Medulla oblongata (tissue), 1 donor: ENCODE measurements at regions not wholly inside any gene's neighbourhood (a gene's known extent, or its start where the extent isn't known, plus 50 kb on each side); places are given as distances from the start of the nearest gene placed in this dataset.
A peak's percentile ranks its signal among the peaks of the same experiment; 100 is the strongest.

Experiments
- DNase-seq: peaks from one replicate; pipeline ENCODE4 v3.0.0-alpha.2; 2015; ENCODE audit errors: extremely low spot score

DNA sequence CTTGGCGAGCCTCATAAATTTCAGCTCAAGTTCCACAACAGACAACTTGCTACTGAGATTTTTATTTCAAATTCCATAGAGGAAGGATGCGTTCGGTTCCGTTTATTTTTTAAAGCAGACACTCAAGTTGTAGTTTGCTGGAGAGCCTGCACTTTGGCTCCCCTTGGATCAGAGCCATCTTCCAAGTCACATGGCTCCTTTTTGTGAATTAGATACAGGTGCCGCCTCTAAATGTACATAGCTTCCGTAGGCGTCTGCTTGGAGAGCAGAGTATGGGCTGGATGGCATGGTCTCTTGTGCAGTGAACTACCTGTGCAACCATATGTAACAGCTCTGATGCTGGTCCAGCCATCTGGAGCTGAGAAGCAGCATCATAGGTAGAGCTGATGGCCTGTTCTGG, 73.9 kb upstream of the WWC1 start:
- DNase-seq: no peak

GRCh38 chr5:168218746-168219145, 72.7 kb upstream of the WWC1 start:
- DNase-seq: no peak

DNA sequence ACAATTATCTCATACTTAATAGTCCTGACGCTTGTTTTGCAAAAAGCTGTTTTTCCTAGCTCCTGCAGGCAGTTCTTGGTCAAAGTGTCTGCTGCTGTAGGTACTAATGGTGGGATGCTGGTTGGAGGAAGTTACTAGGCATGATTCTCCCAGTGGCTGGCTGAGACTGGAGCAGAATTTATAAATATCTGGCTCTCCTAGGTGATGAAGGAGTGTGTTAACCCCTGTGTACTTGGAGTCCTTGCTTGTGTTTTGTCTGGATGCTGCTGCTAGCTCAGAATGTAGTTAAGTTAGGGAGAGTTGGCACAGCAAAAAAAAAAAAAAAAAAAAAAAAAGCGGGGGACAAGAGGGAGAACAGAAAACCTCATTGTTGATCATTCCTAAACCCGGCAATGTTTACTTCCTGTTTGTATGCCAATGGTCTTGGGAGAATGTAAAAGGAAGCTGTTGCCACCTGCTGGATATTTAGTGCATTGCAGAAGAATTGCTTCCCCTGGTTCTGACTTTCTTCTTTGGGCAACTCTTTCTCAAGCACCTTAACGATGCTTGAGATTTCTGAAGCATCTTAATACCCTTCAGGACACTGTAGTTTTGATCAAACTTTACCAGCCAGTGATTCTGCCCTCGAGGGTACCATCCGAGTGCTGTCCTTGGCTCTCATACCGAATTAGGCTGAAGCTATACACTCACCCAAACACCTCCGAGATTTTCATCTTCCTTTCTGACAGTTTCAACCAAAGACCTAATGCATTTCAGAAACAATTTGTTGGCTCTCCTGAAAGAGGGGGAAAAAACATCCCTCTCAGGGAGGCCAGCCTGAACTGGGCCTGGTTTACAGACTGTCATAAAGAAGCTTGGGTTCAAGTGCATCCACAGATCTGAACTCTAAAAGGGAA, 71.7 kb upstream of the WWC1 start:
- DNase-seq: peak; percentile 95

- no peak for DNase-seq
Observed at GRCh38 chr5:168224085-168224484, 67.4 kb upstream of the WWC1 start.

GRCh38 chr5:168226012-168226411, 65.4 kb upstream of the WWC1 start:
- no peak for DNase-seq

- DNase-seq: no peak
Observed at GRCh38 chr5:168227001-168227400, 64.4 kb upstream of the WWC1 start.

GRCh38 chr5:168227973-168228615, 63.4 kb upstream of the WWC1 start:
- DNase-seq: no peak

DNA sequence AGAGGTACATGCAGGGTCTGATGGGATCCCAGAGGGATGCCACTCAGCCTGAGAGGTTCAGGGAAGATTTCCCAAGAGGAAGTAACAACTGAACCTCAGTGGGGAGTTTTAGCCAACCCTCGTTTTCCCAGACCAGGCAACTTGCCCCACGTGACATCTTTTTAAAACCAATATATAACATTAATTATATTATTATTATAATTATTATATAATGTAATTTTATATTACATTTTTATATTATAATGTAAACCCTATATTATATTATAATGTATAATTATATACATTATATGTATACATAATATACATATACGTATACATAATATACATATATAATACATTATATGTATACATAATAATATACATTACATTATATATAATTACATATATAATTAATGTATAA, 62.8 kb upstream of the WWC1 start:
- no peak for DNase-seq

DNA sequence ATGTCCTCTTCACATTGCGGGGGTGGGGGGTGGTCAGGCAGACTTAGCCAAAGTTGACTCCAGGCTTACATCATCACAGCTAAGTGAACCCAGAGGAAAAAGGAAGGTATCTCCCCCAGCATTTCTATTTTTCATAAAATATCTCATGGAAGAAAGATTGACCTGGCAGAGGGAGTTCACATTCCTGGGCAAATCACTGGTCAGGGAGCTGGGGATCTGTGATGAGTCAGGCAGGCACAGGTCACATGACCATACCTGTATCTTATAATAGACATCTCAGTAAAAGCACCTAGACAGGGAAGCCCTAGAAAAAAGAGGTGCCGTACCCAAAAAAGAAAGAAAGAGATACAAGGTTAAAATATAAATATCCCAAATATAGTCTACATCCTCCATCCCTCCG, 57.3 kb upstream of the WWC1 start:
- no peak for DNase-seq

DNA sequence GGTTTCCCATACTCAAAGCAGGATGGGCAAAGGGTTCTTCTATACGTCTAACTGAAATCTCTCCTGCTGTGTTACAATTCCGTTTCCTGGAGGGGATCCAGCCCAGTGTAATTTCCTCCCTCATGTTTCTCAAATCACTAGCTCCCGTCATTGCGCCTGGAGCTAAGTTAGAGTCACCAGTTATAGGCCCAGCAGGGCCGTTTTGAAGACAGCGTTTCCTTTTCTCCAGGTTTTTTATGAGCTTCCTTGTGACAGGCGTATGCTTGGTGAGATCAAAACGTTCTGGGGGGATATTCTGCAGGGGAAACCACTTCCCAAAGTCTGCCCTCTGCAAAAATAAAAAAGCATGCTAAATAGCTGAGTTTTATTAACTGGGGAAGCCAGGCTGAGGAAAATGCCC, 53.0 kb upstream of the WWC1 start:
- DNase-seq: no peak

GRCh38 chr5:168239325-168239724, 52.1 kb upstream of the WWC1 start:
- no peak for DNase-seq
